Ovary (tissue), 7 donors: ENCODE measurements at regions not wholly inside any gene's neighbourhood (a gene's known extent, or its start where the extent isn't known, plus 50 kb on each side); places are given as distances from the start of the nearest gene placed in this dataset.

Source experiments
- DNase-seq, 5 donors: peaks; one replicate each; pipeline ENCODE4 v3.0.0-alpha.2; 2019 to 2020
- H3K27ac ChIP-seq, 2 donors: fragments of 200-600 bp; one replicate each; pipeline versions ENCODE4 v1.5.1 to v1.8.0; 2019 to 2022
- H3K27me3 ChIP-seq: fragments of 200-600 bp; one replicate; pipeline ENCODE4 v1.8.0; 2022
- H3K36me3 ChIP-seq: fragments of 200-600 bp; sonication (generic); one replicate; pipeline ENCODE4 v1.5.1; 2019
- H3K4me1 ChIP-seq: one replicate; pipeline ENCODE4 v1.8.1; 2013; ENCODE audit warnings: mild to moderate bottlenecking, moderate library complexity; ENCODE audit not compliant: insufficient read depth
- H3K4me3 ChIP-seq: fragments of 200-600 bp; sonication (generic); one replicate; pipeline ENCODE4 v1.5.1; 2017
- H3K9me3 ChIP-seq, 2 donors: fragments of 200-600 bp in 1 of 2; sonication (generic) in 1 of 2; one replicate each; pipeline versions ENCODE4 v1.5.1 to v1.8.1; 2013 to 2019; ENCODE audit warnings: mild to moderate bottlenecking in 1 of 2, moderate library complexity in 1 of 2
- CTCF ChIP-seq, 3 donors: fragments of 450-650 bp in 2 of 3; fragments of 200-600 bp in 1 of 3; IDR thresholded peaks; one replicate each; pipeline versions ENCODE4 v1.5.1 to v1.8.0; 2016 to 2022; ENCODE audit warnings: antibody characterized with exemption in 3 of 3, mild to moderate bottlenecking in 1 of 3
- EP300 ChIP-seq: sonication (generic); formaldehyde crosslinking; IDR thresholded peaks from one replicate; pipeline ENCODE4 v1.6.1; 2017; ENCODE audit warnings: antibody characterized with exemption
- POLR2A ChIP-seq: fragments of 450-650 bp; IDR thresholded peaks from one replicate; pipeline ENCODE4 v1.6.1; 2017; ENCODE audit warnings: antibody characterized with exemption, mild to moderate bottlenecking, moderate library complexity
- WGBS, 3 donors: extraction: QIAGEN DNeasy Blood & Tissue Kit in 1 of 3; methylation state at CpG; one replicate each; pipeline versions ENCODE4 v1.1.5 to v1.1.7; 2013 to 2017; 5-methylcytosine and 5-hydroxymethylcytosine counted together
- intact Hi-C, 4 donors: fragments of 100-400 bp; cut with DNase I; formaldehyde crosslinking; loops; one replicate each; pipeline versions ENCODE4 v1.11.0 to v1.15.1; 2022 to 2023
- donor health status: DM: no; HTN: no; CAD: no; lungs with moderate emphysema.
- donor health status: DM: no; HTN: no; CAD: no.
- donor health status: Bipolar disorder and iron deficiency.
- donor health status: DM: no; HTN: no; CAD: no.
- donor health status: DM: yes; HTN: yes; CAD: no.

GRCh38 chr2:217250013-217250524, 390.2 kb upstream of the TNP1 start:
- H3K9me3 ChIP-seq = no peaks in the 10 kb centered on the region
- peak overlapping the region; percentile 53 to 81 for H3K27ac ChIP-seq
- WGBS, 3 donors = 7 to 57% (median 47%) methylated on average over 4 of the region's 4 CpGs
- no peak for TF ChIP-seq CTCF (IDR thresholded peaks at IDR 0.05)
- TF ChIP-seq EP300 = peak; percentile 95
- no peaks in the 10 kb centered on the region for H3K36me3 ChIP-seq
- peak; percentile 41 to 83 (median 78) for DNase-seq
- peaks cover 17% of the 10 kb centered on the region for H3K4me1 ChIP-seq
- intact Hi-C loops = loop anchor here in 2 of 4 donors (5.0 to 10.0 kb wide), 2 partner anchors 553 to 555 kb away; partner anchors contain the start of gene IGFBP5 (in 2 of the 2)
- H3K4me3 ChIP-seq = no peak overlapping the region
- no peaks in the 10 kb centered on the region for H3K27me3 ChIP-seq

- H3K36me3 ChIP-seq = no peaks in the 10 kb centered on the region
- peaks cover 17% of the 10 kb centered on the region for H3K4me1 ChIP-seq
- intact Hi-C loops = loop anchor here in 2 of 4 donors (5.0 to 10.0 kb wide), 2 partner anchors 552 to 555 kb away; partner anchors contain the start of gene IGFBP5 (in 2 of the 2)
- peak in 3 of 5 donors; percentile 64 to 68 (median 65) for DNase-seq
- no peak for TF ChIP-seq CTCF (IDR thresholded peaks at IDR 0.05)
- no peak for TF ChIP-seq POLR2A
- peak; percentile 50 for TF ChIP-seq EP300
- WGBS, 3 donors = 17 to 40% (median 39%) methylated on average over 8 of the region's 8 CpGs
- H3K27ac ChIP-seq = peak overlapping the region; percentile 53 to 81
- no peaks in the 10 kb centered on the region for H3K9me3 ChIP-seq
- no peak overlapping the region for H3K4me3 ChIP-seq
- H3K27me3 ChIP-seq = no peaks in the 10 kb centered on the region
These were observed 389.5 kb upstream of the TNP1 start for GRCh38 chr2:217249121-217250012.

- Histone ChIP-seq H3K4me1 (peaks cover 17% of the 10 kb centered on the region), H3K4me3 (no peak overlapping the region), H3K9me3 (no peaks in the 10 kb centered on the region), H3K36me3 (no peaks in the 10 kb centered on the region), H3K27me3 (no peaks in the 10 kb centered on the region), H3K27ac (peak overlapping the region; percentile 53 to 81)
- DNase-seq = peak; percentile 83 to 90 (median 88)
- no peak for TF ChIP-seq EP300
- no peak for TF ChIP-seq POLR2A
- TF ChIP-seq CTCF (IDR thresholded peaks at IDR 0.05) = no peak
- intact Hi-C loops = no loop called here
- 11 to 18% (median 11%) methylated on average over 9 of the region's 9 CpGs for WGBS, 3 donors
These were observed 388.6 kb upstream of the TNP1 start for GRCh38 chr2:217248312-217248935.

- WGBS, 3 donors = 55 to 62% (median 61%) methylated on average over 8 of the region's 8 CpGs
- TF ChIP-seq CTCF (IDR thresholded peaks at IDR 0.05) (no peak), EP300 (no peak), POLR2A (no peak)
- Histone ChIP-seq H3K27me3 (no peaks in the 10 kb centered on the region), H3K27ac (peak overlapping the region; percentile 53 to 81), H3K4me1 (peaks cover 17% of the 10 kb centered on the region), H3K36me3 (no peaks in the 10 kb centered on the region), H3K9me3 (no peaks in the 10 kb centered on the region), H3K4me3 (no peak overlapping the region)
- intact Hi-C loops = no loop called here
- peak in 3 of 5 donors; percentile 23 to 42 (median 30) for DNase-seq
These were observed 387.6 kb upstream of the TNP1 start for GRCh38 chr2:217247476-217247875.
